ENCODE measurements at regions not wholly inside any gene's neighbourhood (a gene's known extent, or its start where the extent isn't known, plus 50 kb on each side); places are given as distances from the start of the nearest gene placed in this dataset.

GRCh38 chr6:15781333-15781732 lies 118.5 kb upstream of the DTNBP1 start:
- Histone ChIP-seq H3K4me3 (replicated peaks; ENCODE audit: insufficient read depth, low read length) (no peak overlapping the region), H3K27ac (replicated peaks) (no peak overlapping the region), H3K27me3 (ENCODE audit: insufficient read depth, poor library complexity, severe bottlenecking) (no peaks in the 10 kb centered on the region)
- DNase-seq (ENCODE audit: low read depth in 1 of 2, low spot score in 1 of 2) = no peak
- TF ChIP-seq GABPA (IDR thresholded peaks at IDR 0.05; ENCODE audit: low read depth) (no peak), POLR2AphosphoS5 (IDR thresholded peaks at IDR 0.05; ENCODE audit: low read depth) (no peak), REST (IDR thresholded peaks at IDR 0.05; ENCODE audit: insufficient replicate concordance, low read depth) (no peak), CTCF (IDR thresholded peaks at IDR 0.05; ENCODE audit: insufficient read depth, low read length) (no peak)

- H3K27ac ChIP-seq (replicated peaks) = no peak overlapping the region
- no peak for TF ChIP-seq CTCF (IDR thresholded peaks at IDR 0.05; ENCODE audit: insufficient read depth, low read length)
- TF ChIP-seq POLR2AphosphoS5 (IDR thresholded peaks at IDR 0.05; ENCODE audit: low read depth) = no peak
- TF ChIP-seq REST (IDR thresholded peaks at IDR 0.05; ENCODE audit: insufficient replicate concordance, low read depth) = no peak
- TF ChIP-seq SPI1 (IDR thresholded peaks at IDR 0.05; ENCODE audit: borderline replicate concordance, low read depth) = no peak
- no peak for TF ChIP-seq GABPA (IDR thresholded peaks at IDR 0.05; ENCODE audit: low read depth)
- H3K4me3 ChIP-seq (replicated peaks; ENCODE audit: insufficient read depth, low read length) = no peak overlapping the region
- no peak for DNase-seq (ENCODE audit: low read depth in 1 of 2, low spot score in 1 of 2)
- no peaks in the 10 kb centered on the region for H3K27me3 ChIP-seq (ENCODE audit: insufficient read depth, poor library complexity, severe bottlenecking)
Observed at GRCh38 chr6:15780437-15780836, 117.6 kb upstream of the DTNBP1 start.

GRCh38 chr6:15779726-15780125 lies 116.9 kb upstream of the DTNBP1 start:
- no peak for TF ChIP-seq REST (IDR thresholded peaks at IDR 0.05; ENCODE audit: insufficient replicate concordance, low read depth)
- TF ChIP-seq GABPA (IDR thresholded peaks at IDR 0.05; ENCODE audit: low read depth) = no peak
- no peak for TF ChIP-seq SPI1 (IDR thresholded peaks at IDR 0.05; ENCODE audit: borderline replicate concordance, low read depth)
- TF ChIP-seq CTCF (IDR thresholded peaks at IDR 0.05; ENCODE audit: insufficient read depth, low read length) = no peak
- TF ChIP-seq POLR2AphosphoS5 (IDR thresholded peaks at IDR 0.05; ENCODE audit: low read depth) = no peak
- Histone ChIP-seq H3K27me3 (ENCODE audit: insufficient read depth, poor library complexity, severe bottlenecking) (no peaks in the 10 kb centered on the region), H3K4me3 (replicated peaks; ENCODE audit: insufficient read depth, low read length) (no peak overlapping the region), H3K27ac (replicated peaks) (no peak overlapping the region)
- no peak for DNase-seq (ENCODE audit: low read depth in 1 of 2, low spot score in 1 of 2)

All from HL-60 (cell line).